ENCODE measurements at regions not wholly inside any gene's neighbourhood (a gene's known extent, or its start where the extent isn't known, plus 50 kb on each side); places are given as distances from the start of the nearest gene placed in this dataset.

DNA sequence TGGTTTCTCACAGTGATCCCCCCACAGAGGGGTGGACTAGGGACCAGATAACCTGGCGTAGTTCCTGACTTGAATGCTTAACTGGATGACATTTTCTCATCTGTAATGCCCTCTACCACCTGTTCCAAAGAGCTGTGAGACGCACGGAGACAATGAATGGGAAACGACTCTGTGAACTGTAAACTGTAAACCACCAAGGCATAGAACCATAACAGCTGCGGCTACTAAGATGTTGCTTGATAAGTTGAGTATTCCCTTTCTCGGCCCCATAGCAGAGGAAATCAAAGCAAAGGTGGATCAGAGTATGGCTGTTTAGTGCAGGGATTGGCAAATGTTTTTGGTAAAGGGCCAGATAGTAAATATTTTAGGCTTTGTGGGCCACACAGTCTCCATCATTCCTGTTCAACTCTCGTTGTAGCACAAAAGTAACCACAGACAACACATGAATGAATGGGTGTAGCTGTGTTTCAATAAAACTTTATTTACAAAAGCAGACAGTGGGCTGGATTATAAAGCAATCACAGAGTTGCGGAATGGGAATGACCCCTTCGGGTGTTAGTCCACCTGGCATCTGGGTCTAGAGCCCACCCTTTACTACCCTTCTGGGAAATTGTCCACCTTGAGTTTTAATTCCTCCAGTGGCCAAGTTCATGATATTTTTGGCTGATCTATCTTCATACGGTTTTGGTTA is 315.2 kb downstream of the RPS6KC1 start:
- Histone ChIP-seq H3K4me3 (no peak overlapping the region), H3K9me3 (peaks cover 3% of the 10 kb centered on the region), H3K36me3 (no peaks in the 10 kb centered on the region), H3K27ac (no peak overlapping the region), H3K4me1 (no peaks in the 10 kb centered on the region), H3K27me3 (no peaks in the 10 kb centered on the region)
- 87% methylated on average over 10 of the region's 10 CpGs for WGBS
- no peak for DNase-seq (ENCODE audit: low spot score in 2 of 2)
- TF ChIP-seq EP300 (IDR thresholded peaks at IDR 0.05) (no peak), POLR2A (IDR thresholded peaks at IDR 0.05) (no peak)

DNA sequence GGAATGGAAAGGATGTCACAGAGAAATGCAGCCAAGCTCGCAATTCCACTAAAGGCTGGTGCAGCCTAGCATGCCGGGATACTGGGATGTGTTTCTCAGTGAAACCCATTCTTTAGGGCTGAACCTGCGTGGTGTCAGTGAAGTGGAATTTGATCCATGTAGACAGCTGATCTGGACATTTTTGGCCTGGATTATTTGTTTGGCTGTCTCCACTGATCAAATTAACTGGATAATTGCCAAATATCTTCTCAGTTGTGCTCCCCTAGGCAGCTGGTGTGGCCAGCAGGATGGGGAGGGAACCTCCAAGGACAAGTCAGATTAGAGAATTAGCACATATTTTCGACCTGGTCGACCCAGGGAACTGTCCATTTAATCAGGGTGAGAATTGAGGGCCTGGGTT is 318.4 kb downstream of the RPS6KC1 start:
- H3K27me3 ChIP-seq: no peaks in the 10 kb centered on the region
- H3K4me3 ChIP-seq: no peak overlapping the region
- no peaks in the 10 kb centered on the region for H3K9me3 ChIP-seq
- TF ChIP-seq POLR2AphosphoS5 (IDR thresholded peaks at IDR 0.05): no peak
- TF ChIP-seq, protein P1, sequence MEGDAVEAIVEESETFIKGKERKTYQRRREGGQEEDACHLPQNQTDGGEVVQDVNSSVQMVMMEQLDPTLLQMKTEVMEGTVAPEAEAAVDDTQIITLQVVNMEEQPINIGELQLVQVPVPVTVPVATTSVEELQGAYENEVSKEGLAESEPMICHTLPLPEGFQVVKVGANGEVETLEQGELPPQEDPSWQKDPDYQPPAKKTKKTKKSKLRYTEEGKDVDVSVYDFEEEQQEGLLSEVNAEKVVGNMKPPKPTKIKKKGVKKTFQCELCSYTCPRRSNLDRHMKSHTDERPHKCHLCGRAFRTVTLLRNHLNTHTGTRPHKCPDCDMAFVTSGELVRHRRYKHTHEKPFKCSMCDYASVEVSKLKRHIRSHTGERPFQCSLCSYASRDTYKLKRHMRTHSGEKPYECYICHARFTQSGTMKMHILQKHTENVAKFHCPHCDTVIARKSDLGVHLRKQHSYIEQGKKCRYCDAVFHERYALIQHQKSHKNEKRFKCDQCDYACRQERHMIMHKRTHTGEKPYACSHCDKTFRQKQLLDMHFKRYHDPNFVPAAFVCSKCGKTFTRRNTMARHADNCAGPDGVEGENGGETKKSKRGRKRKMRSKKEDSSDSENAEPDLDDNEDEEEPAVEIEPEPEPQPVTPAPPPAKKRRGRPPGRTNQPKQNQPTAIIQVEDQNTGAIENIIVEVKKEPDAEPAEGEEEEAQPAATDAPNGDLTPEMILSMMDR (IDR thresholded peaks at IDR 0.05): no peak
- no peak for TF ChIP-seq POLR2A (IDR thresholded peaks at IDR 0.05)
- TF ChIP-seq EP300 (IDR thresholded peaks at IDR 0.05): no peak
- no peaks in the 10 kb centered on the region for H3K36me3 ChIP-seq
- no peak for DNase-seq (ENCODE audit: low spot score in 2 of 2)
- H3K4me1 ChIP-seq: no peaks in the 10 kb centered on the region
- H3K27ac ChIP-seq: no peak overlapping the region
- 81% methylated on average over 5 of the region's 5 CpGs for WGBS

DNA sequence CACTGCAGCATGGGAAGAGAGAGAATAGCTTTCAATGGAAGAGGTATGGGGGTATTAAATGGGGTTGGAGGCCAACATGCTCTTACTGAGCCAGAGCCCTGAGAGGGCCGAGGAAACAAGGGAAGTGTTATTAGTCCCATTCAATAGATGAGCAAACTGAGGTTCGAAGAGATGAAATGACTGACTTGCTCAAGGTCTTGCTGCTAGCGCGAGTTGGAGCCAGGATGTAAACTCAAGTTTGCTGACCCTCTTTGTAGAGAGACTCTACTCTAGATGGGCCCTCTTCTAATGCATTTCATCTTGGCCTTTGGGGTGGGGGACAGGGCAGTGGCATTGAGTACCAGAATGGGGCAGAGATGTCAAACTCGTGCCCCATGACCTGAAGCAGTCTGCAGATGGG is 319.5 kb downstream of the RPS6KC1 start:
- 91% methylated on average over 5 of the region's 5 CpGs for WGBS
- DNase-seq (ENCODE audit: low spot score in 2 of 2): no peak
- TF ChIP-seq POLR2A (IDR thresholded peaks at IDR 0.05) (no peak), EP300 (IDR thresholded peaks at IDR 0.05) (no peak), POLR2AphosphoS5 (IDR thresholded peaks at IDR 0.05) (no peak)
- TF ChIP-seq, protein P1 (IDR thresholded peaks at IDR 0.05): no peak
- H3K4me3 ChIP-seq: no peak overlapping the region
- H3K9me3 ChIP-seq: no peaks in the 10 kb centered on the region
- H3K4me1 ChIP-seq: no peaks in the 10 kb centered on the region
- no peaks in the 10 kb centered on the region for H3K36me3 ChIP-seq
- H3K27ac ChIP-seq: no peak overlapping the region
- H3K27me3 ChIP-seq: no peaks in the 10 kb centered on the region

DNA sequence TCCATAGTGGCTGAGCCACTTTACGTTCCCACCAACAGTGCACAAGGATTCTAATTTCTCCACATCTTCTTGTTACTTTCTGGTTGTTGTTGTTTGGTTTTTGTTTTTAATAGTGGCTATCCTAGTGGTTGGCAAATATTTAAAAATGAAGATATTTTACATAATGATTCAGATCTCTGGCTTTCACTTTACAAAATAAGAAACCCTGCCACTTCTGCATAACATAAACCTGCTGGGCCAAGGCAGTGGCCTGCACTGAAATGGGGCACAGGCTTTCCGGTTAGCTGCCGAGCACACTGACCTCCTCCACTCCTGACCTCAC is 320.4 kb downstream of the RPS6KC1 start:
- H3K4me3 ChIP-seq: no peak overlapping the region
- no peaks in the 10 kb centered on the region for H3K27me3 ChIP-seq
- 94% methylated on average over 3 of the region's 3 CpGs for WGBS
- no peak for TF ChIP-seq EP300 (IDR thresholded peaks at IDR 0.05)
- no peaks in the 10 kb centered on the region for H3K36me3 ChIP-seq
- H3K9me3 ChIP-seq: no peaks in the 10 kb centered on the region
- no peak overlapping the region for H3K27ac ChIP-seq
- no peak for DNase-seq (ENCODE audit: low spot score in 2 of 2)
- H3K4me1 ChIP-seq: no peaks in the 10 kb centered on the region

DNA sequence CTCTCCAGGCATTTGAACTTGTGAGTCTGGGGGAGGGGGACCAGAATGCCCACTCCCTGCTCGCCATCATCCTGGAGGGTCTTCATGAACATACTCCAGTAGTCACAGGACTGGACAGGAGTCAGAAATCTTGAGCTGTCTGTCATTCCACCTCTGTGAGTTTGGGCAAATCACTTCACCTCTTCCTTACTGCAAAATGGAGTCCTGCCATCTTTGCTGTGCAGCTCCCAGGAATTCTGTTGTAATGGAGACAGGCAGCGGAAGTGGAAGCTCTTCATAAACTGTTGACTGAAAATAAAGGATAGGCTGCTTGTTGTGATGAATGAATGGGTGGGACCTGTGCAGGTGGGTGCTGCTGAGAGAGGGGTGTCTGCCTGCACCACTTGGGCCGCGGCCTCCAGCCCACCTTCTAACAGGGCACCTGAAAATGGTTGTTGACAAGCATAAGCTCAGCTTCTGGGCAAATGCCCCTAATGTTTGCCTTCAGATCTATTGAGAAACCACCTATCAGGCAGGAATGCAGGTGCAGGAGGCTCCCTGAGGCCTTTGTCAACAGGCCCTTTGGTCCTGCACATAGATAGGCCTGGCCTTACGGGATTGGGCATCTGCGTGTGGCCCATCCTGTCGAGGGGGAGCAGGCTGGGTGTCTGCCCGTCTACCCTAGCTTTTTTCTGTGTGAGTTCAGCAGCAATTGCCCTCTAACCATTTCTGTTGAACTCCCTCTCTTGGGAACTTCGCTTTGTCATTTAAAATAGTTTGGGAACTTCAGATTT is 321.0 kb downstream of the RPS6KC1 start:
- WGBS: 78% methylated on average over 8 of the region's 9 CpGs
- H3K4me3 ChIP-seq: no peak overlapping the region
- TF ChIP-seq EP300 (IDR thresholded peaks at IDR 0.05): no peak
- no peak for TF ChIP-seq POLR2A (IDR thresholded peaks at IDR 0.05)
- TF ChIP-seq, protein P1 (IDR thresholded peaks at IDR 0.05): no peak
- TF ChIP-seq POLR2AphosphoS5 (IDR thresholded peaks at IDR 0.05): no peak

DNA sequence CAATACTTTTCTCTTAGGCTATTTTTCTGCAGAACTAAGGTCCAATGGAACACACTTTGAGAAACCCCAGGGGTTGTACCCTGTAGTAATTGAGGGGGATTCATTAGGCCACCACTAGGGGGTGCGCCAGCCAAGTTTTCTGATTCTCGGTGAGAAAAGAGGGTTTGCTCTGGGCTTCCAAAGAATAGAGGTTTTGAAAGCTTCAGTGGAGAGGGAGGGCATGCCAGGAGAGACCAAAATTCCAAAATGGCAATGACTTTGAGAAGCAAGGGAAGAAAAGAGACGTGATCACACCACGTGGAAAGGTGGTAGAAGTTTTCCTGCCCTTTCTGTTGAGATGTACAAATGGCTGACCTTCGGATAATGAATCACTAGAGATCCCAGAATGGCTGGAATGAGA is 323.3 kb downstream of the RPS6KC1 start:
- H3K4me1 ChIP-seq: no peaks in the 10 kb centered on the region
- no peaks in the 10 kb centered on the region for H3K36me3 ChIP-seq
- H3K9me3 ChIP-seq: no peaks in the 10 kb centered on the region
- DNase-seq (ENCODE audit: low spot score in 2 of 2): no peak
- no peak overlapping the region for H3K27ac ChIP-seq
- no peaks in the 10 kb centered on the region for H3K27me3 ChIP-seq
- WGBS: 40% methylated on average over 5 of the region's 5 CpGs
- no peak for TF ChIP-seq EP300 (IDR thresholded peaks at IDR 0.05)
- TF ChIP-seq POLR2A (IDR thresholded peaks at IDR 0.05): no peak
- TF ChIP-seq, protein P1 (IDR thresholded peaks at IDR 0.05): peak; percentile 21 to 70
- TF ChIP-seq POLR2AphosphoS5 (IDR thresholded peaks at IDR 0.05): no peak
- H3K4me3 ChIP-seq: no peak overlapping the region

More for the DNA sequence above, 321.0 kb downstream of the RPS6KC1 start:
- Histone ChIP-seq H3K4me1 (no peaks in the 10 kb centered on the region), H3K27me3 (no peaks in the 10 kb centered on the region), H3K36me3 (no peaks in the 10 kb centered on the region), H3K9me3 (no peaks in the 10 kb centered on the region), H3K27ac (no peak overlapping the region)
- DNase-seq (ENCODE audit: low spot score in 2 of 2): no peak
